Cardiac muscle cell (in vitro differentiated cells and primary cell): ENCODE measurements at regions not wholly inside any gene's neighbourhood (a gene's known extent, or its start where the extent isn't known, plus 50 kb on each side); places are given as distances from the start of the nearest gene placed in this dataset.

ENCODE experiments used
- DNase-seq, 2 donors: peaks; one replicate each; pipeline versions ENCODE4 v3.0.0 to v3.0.0-alpha.2; 2010 to 2017; ENCODE audit warnings: low read depth in 1 of 2, low spot score in 1 of 2
- H3K27ac ChIP-seq: fragments of 200-600 bp; sonication (generic); 2 replicates; pipeline ENCODE4 v1.5.1; 2016
- H3K27me3 ChIP-seq: fragments of 200-600 bp; sonication (generic); 2 replicates; pipeline ENCODE4 v1.6.0; 2016; ENCODE audit warnings: control low read depth
- H3K36me3 ChIP-seq: fragments of 200-600 bp; sonication (generic); 2 replicates; pipeline ENCODE4 v1.5.1; 2016; ENCODE audit warnings: control low read depth
- H3K4me1 ChIP-seq: fragments of 200-600 bp; sonication (generic); 2 replicates; pipeline ENCODE4 v1.8.1; 2017; ENCODE audit warnings: low read depth, mild to moderate bottlenecking, mixed run types
- H3K4me3 ChIP-seq: fragments of 200-600 bp; sonication (generic); 2 replicates; pipeline ENCODE4 v1.5.1; 2016; ENCODE audit warnings: mild to moderate bottlenecking
- H3K9me3 ChIP-seq: fragments of 200-600 bp; sonication (generic); 2 replicates; pipeline ENCODE4 v1.5.1; 2017; ENCODE audit warnings: low read depth, mild to moderate bottlenecking, control low read depth
- TF ChIP-seq, protein P1 (sequence below): IDR thresholded peaks from 2 replicates; pipeline ENCODE4 v1.5.1; 2012; ENCODE audit warnings: low read depth, mild to moderate bottlenecking, low read length

DNA sequence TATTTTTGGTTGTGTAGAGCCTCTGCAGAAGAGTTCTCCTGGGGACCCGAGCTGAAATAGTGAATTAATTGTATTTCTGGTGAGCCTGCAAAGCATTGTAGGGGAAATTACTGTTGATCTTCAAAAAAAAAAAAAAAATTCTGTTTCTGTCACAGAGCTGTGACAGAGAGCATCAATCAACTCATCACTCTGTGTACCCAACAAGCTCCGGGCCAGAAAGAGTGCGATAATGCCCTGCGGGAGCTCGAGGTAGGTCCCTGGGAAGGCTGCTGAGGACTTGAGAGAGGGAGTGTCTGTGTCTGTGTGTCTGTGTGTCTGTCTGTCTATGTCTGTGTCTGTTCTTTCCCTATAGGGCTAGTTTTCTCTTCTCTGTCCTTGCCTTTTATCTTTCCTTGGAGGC, 294.4 kb upstream of the TPM1 start:
- no peak overlapping the region for H3K4me3 ChIP-seq
- DNase-seq: no peak
- H3K4me1 ChIP-seq: peaks cover 2% of the 10 kb centered on the region
- TF ChIP-seq, protein P1, sequence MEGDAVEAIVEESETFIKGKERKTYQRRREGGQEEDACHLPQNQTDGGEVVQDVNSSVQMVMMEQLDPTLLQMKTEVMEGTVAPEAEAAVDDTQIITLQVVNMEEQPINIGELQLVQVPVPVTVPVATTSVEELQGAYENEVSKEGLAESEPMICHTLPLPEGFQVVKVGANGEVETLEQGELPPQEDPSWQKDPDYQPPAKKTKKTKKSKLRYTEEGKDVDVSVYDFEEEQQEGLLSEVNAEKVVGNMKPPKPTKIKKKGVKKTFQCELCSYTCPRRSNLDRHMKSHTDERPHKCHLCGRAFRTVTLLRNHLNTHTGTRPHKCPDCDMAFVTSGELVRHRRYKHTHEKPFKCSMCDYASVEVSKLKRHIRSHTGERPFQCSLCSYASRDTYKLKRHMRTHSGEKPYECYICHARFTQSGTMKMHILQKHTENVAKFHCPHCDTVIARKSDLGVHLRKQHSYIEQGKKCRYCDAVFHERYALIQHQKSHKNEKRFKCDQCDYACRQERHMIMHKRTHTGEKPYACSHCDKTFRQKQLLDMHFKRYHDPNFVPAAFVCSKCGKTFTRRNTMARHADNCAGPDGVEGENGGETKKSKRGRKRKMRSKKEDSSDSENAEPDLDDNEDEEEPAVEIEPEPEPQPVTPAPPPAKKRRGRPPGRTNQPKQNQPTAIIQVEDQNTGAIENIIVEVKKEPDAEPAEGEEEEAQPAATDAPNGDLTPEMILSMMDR: no peak
- H3K27ac ChIP-seq: no peak overlapping the region
- no peaks in the 10 kb centered on the region for H3K36me3 ChIP-seq
- no peaks in the 10 kb centered on the region for H3K27me3 ChIP-seq
- no peaks in the 10 kb centered on the region for H3K9me3 ChIP-seq

DNA sequence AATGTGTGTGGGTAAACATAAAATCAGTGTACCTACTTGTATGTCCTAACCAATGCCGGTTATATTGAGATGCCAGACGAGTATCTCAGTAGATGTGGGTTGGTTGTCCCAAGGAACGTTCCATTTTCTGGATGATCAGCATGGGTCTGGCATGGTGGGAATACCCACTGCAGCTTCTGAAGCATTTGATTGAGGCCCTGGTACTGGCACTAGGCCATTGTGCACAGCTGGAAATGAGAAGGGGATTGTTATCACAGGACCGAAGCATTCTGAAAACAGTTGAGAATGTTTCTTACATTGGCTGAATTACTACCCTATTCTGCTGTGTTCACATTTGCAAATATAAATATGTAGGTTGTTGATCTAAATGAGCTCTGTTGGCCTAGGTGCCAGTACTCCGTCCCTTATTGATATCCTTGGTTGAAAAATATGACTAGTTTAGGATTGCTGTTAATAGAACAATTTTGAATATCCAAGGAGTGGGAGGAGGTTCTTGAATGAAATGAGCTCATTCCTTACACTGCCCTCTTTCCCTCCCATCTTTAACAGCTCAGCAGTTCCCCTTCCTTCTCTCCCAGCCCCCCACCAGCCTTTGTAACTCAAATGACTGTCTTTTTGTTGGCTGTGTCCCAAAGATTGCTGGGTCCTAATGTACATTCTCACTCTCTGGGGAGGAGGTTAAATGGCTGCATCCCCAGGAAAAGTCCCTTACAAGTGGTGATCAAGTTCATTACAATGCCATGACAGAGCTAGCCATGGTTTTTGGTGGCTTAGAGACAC, 293.3 kb upstream of the TPM1 start:
- no peaks in the 10 kb centered on the region for H3K36me3 ChIP-seq
- no peaks in the 10 kb centered on the region for H3K27me3 ChIP-seq
- no peaks in the 10 kb centered on the region for H3K9me3 ChIP-seq
- TF ChIP-seq, protein P1: no peak
- H3K4me3 ChIP-seq: no peak overlapping the region
- H3K4me1 ChIP-seq: peaks cover 2% of the 10 kb centered on the region
- DNase-seq: no peak
- no peak overlapping the region for H3K27ac ChIP-seq

DNA sequence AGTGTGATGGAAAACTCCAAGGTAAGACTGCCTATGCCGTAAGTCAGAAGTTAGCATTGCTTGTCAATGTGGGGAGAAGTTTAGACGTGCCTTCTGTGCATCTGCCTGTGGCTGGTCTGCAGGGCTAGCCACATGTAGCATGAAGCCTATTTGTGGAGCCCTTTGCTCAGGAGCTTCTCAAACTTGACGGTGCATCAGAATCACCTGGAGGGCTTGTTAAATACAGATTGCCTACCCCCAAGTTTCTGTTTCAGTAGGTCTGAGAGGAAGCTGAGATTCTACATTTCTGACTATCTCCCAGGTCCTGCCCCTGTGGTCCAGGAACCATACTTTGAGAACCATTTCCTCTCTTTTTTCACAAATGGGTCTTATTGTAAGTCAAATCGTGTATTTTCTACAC, 292.1 kb upstream of the TPM1 start:
- H3K27me3 ChIP-seq: no peaks in the 10 kb centered on the region
- peaks cover 2% of the 10 kb centered on the region for H3K4me1 ChIP-seq
- TF ChIP-seq, protein P1: no peak
- no peak overlapping the region for H3K27ac ChIP-seq
- H3K36me3 ChIP-seq: no peaks in the 10 kb centered on the region
- DNase-seq: no peak
- H3K9me3 ChIP-seq: no peaks in the 10 kb centered on the region
- no peak overlapping the region for H3K4me3 ChIP-seq

DNA sequence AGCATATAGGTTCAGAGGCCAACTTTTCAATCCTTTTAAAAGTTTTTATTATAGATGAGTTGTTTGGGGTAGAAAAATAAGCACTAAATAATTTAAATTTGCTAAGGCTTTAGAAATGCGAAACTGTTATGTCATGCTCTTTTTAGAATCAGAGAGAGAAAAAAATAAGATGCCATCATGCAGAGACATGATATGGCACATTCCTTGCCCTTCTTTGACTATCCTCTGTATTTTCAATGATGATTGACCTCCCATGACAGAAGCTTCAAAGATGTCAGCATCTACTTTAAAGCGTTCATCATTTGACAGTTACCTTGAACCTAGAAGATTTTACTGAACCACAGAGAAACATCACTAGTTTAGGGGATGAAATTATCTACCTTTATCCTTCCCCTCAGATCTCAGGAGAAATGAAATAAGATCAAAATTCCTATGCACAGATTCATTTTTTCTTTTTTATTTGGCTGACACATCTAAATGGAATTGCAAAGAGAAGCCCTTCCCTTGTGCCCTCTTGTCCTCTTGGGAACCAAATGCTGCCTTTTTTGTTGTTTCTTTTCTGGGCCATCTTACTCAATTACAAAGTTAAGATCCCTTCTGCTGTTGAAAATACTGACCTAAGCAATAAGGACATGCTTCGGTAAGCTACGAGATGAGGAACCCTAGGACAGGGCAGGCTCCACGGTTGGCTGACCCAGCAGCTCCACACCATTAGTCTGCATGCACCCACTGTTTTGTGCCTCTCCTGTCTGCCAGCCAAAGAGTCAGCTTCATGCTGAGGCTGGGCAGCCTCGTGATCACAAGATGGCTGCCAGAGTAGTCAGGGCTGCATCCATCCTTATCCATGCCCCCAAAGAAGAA, 289.7 kb upstream of the TPM1 start:
- Histone ChIP-seq H3K4me3 (no peak overlapping the region), H3K27ac (no peak overlapping the region), H3K27me3 (no peaks in the 10 kb centered on the region), H3K9me3 (no peaks in the 10 kb centered on the region), H3K36me3 (no peaks in the 10 kb centered on the region), H3K4me1 (peaks cover 3% of the 10 kb centered on the region)
- TF ChIP-seq, protein P1: no peak
- no peak for DNase-seq

DNA sequence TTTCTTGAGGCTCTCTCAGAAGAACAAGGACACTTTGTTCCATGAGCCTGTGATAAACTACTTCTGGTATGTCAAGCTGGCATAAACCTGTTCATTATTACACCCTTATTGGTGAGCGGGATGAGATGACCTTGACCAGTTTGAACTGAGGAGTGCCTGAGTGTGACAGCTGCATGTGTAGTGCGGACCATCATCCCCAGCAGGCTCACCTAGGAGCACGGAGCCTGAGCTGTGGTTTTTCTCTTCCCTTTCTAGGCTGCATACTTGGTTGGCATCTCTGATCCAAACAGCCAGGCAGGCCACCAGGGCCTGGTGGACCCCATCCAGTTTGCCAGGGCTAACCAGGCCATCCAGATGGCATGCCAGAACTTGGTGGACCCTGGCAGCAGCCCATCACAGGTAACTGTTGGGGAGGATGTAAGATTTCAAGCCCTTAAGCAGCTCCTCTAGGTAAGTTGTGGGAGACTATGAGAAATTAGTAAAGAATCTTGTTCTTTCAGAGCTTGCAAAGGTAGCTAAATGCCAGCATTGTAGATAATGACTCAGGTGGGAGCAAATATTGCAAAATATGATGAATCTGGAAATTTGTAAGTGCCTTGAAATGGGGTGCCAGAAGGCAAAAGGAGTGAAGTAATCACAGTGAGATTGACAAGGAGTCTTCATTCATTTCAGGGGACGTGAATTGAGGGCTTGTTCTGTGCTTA, 288.9 kb upstream of the TPM1 start:
- TF ChIP-seq, protein P1: no peak
- Histone ChIP-seq H3K36me3 (no peaks in the 10 kb centered on the region), H3K27me3 (no peaks in the 10 kb centered on the region), H3K4me1 (peaks cover 9% of the 10 kb centered on the region), H3K4me3 (no peak overlapping the region), H3K9me3 (no peaks in the 10 kb centered on the region), H3K27ac (no peak overlapping the region)
- DNase-seq: no peak
